H1 (cell line): ENCODE measurements at regions not wholly inside any gene's neighbourhood (a gene's known extent, or its start where the extent isn't known, plus 50 kb on each side); places are given as distances from the start of the nearest gene placed in this dataset.

Experiments used
- CTCF ChIA-PET: fragments of 300-600 bp; sonication (Branson Sonifier 250); formaldehyde crosslinking; loops from one replicate; lab custom pipeline; 2021; ENCODE audit not compliant: partially characterized antibody; lab: Charles Lee
- POLR2A ChIA-PET: fragments of 300-600 bp; sonication (Branson Sonifier 250); formaldehyde crosslinking; loops from one replicate; lab custom pipeline; 2021; ENCODE audit warnings: inconsistent platforms; ENCODE audit not compliant: partially characterized antibody; lab: Charles Lee
- DNase-seq, 2 experiments: peaks; one replicate each; pipeline versions ENCODE4 v3.0.0 to v3.0.0-alpha.2; 2010 to 2022; ENCODE audit warnings: low spot score in 2 of 2, low read depth in 1 of 2, mixed read lengths in 1 of 2
- FAIRE-seq: peaks from 2 replicates; lab custom pipeline; 2011; peaks lifted over from hg19 to GRCh38; lab: Jason Lieb, UNC
- H2AFZ ChIP-seq: 2 replicates; pipeline ENCODE4 v1.8.1; 2012; ENCODE audit warnings: low read length, inconsistent platforms
- H2AK5ac ChIP-seq: 2 replicates; pipeline ENCODE4 v1.6.1; 2013; ENCODE audit warnings: low read depth, low read length
- H2BK120ac ChIP-seq: replicated peaks from 2 replicates; pipeline ENCODE3; 2013; ENCODE audit warnings: low read depth, low read length, inconsistent platforms
- H2BK12ac ChIP-seq: 2 replicates; pipeline ENCODE4 v1.6.1; 2013; ENCODE audit warnings: low read depth, low read length
- H2BK15ac ChIP-seq: 2 replicates; pipeline ENCODE4 v1.6.1; 2013; ENCODE audit warnings: low read length
- H2BK20ac ChIP-seq: 2 replicates; pipeline ENCODE4 v1.6.1; 2013; ENCODE audit warnings: low read length
- H2BK5ac ChIP-seq: 2 replicates; pipeline ENCODE4 v1.6.1; 2013; ENCODE audit warnings: low read depth, low read length
- H3K14ac ChIP-seq: 2 replicates; pipeline ENCODE4 v1.6.1; 2013; ENCODE audit warnings: inconsistent platforms; ENCODE audit not compliant: insufficient read length
- H3K18ac ChIP-seq: 2 replicates; pipeline ENCODE4 v1.6.1; 2013; ENCODE audit warnings: low read length; ENCODE audit errors: extremely low read depth
- H3K23ac ChIP-seq: 2 replicates; pipeline ENCODE4 v1.6.1; 2013; ENCODE audit warnings: inconsistent platforms; ENCODE audit not compliant: insufficient read length
- H3K23me2 ChIP-seq: 2 replicates; pipeline ENCODE4 v1.6.1; 2013; ENCODE audit warnings: low read depth, low read length
- H3K27ac ChIP-seq: 2 replicates; pipeline ENCODE4 v1.6.1; 2011; ENCODE audit warnings: low read depth, low read length, inconsistent platforms
- H3K27me3 ChIP-seq, 4 experiments: replicated peaks in 1 of 4; 1 replicate in 1 of 4; 2 replicates in 3 of 4; pipeline versions ENCODE4 v1.6.1 to v1.8.1; 2011 to 2013; ENCODE audit warnings: low read length in 3 of 4, mild to moderate bottlenecking in 3 of 4, inconsistent platforms in 2 of 4, mixed read lengths in 2 of 4, moderate library complexity in 1 of 4; ENCODE audit not compliant: control insufficient read depth in 3 of 4, insufficient read depth in 3 of 4; ENCODE audit errors: extremely low read depth in 1 of 4
- H3K36me3 ChIP-seq, 4 experiments: 2 replicates each; pipeline versions ENCODE4 v1.6.1 to v1.8.1; 2011 to 2013; ENCODE audit warnings: mild to moderate bottlenecking in 4 of 4, low read length in 3 of 4, moderate library complexity in 2 of 4, control low read depth in 1 of 4, inconsistent platforms in 1 of 4; ENCODE audit not compliant: insufficient read depth in 4 of 4, control insufficient read depth in 2 of 4
- H3K4ac ChIP-seq: replicated peaks from 2 replicates; pipeline ENCODE3; 2013; ENCODE audit warnings: low read length, low read depth, mixed read lengths, inconsistent platforms; ENCODE audit not compliant: insufficient read length
- H3K4me1 ChIP-seq, 4 experiments: replicated peaks in 1 of 4; 1 replicate in 1 of 4; 2 replicates in 3 of 4; pipeline versions ENCODE4 v1.6.1 to v1.8.1; 2011 to 2013; ENCODE audit warnings: low read length in 3 of 4, inconsistent platforms in 2 of 4, mixed read lengths in 1 of 4; ENCODE audit not compliant: insufficient read depth in 4 of 4, control insufficient read depth in 3 of 4
- H3K4me2 ChIP-seq, 2 experiments: 2 replicates each; pipeline versions ENCODE4 v1.6.1 to v1.8.1; 2011 to 2013; ENCODE audit warnings: low read depth in 2 of 2, low read length in 2 of 2, control low read depth in 1 of 2, inconsistent platforms in 1 of 2, mild to moderate bottlenecking in 1 of 2; ENCODE audit not compliant: insufficient read depth in 1 of 2
- H3K4me3 ChIP-seq, 4 experiments: fragments of 200-600, 300-600 bp in 1 of 4; sonication (generic), shearing (Covaris generic), sonication (Bioruptor Twin) in 1 of 4; 2 replicates each; pipeline versions ENCODE4 v1.5.1 to v1.8.1; 2011 to 2016; ENCODE audit warnings: low read length in 4 of 4, low read depth in 3 of 4, control low read depth in 2 of 4, inconsistent platforms in 2 of 4, mild to moderate bottlenecking in 2 of 4, mixed read lengths in 1 of 4, moderate library complexity in 1 of 4; ENCODE audit not compliant: insufficient read depth in 2 of 4; ENCODE audit errors: extremely low read depth in 1 of 4
- H3K56ac ChIP-seq: replicated peaks from 2 replicates; pipeline ENCODE3; 2013; ENCODE audit warnings: low read depth, mild to moderate bottlenecking, mixed read lengths, low read length, inconsistent platforms; ENCODE audit not compliant: insufficient read length
- H3K79me1 ChIP-seq: 2 replicates; pipeline ENCODE4 v1.6.1; 2013; ENCODE audit warnings: low read depth, low read length, control low read depth
- H3K79me2 ChIP-seq, 2 experiments: 2 replicates each; pipeline versions ENCODE4 v1.6.1 to v1.8.1; 2012 to 2013; ENCODE audit warnings: low read length in 2 of 2, mild to moderate bottlenecking in 2 of 2, inconsistent platforms in 1 of 2; ENCODE audit not compliant: insufficient read depth in 2 of 2, control insufficient read depth in 1 of 2
- H3K9ac ChIP-seq, 4 experiments: replicated peaks in 1 of 4; 1 replicate in 1 of 4; 2 replicates in 3 of 4; pipeline versions ENCODE4 v1.6.1 to v1.8.1; 2011 to 2013; ENCODE audit warnings: low read depth in 3 of 4, low read length in 3 of 4, control low read depth in 2 of 4, mild to moderate bottlenecking in 2 of 4, moderate library complexity in 2 of 4, inconsistent platforms in 1 of 4; ENCODE audit errors: extremely low read depth in 1 of 4
- H3K9me3 ChIP-seq, 2 experiments: 2 replicates each; pipeline versions ENCODE4 v1.6.1 to v1.8.1; 2012 to 2013; ENCODE audit warnings: mild to moderate bottlenecking in 2 of 2, moderate library complexity in 2 of 2, control low read depth in 1 of 2, inconsistent platforms in 1 of 2, low read depth in 1 of 2, low read length in 1 of 2, mixed read lengths in 1 of 2; ENCODE audit not compliant: insufficient read depth in 2 of 2
- H4K20me1 ChIP-seq, 2 experiments: replicated peaks in 1 of 2; 2 replicates each; pipeline versions ENCODE3 to v1.8.1; 2011 to 2013; ENCODE audit warnings: inconsistent platforms in 2 of 2, low read length in 2 of 2, mild to moderate bottlenecking in 1 of 2; ENCODE audit not compliant: insufficient read depth in 2 of 2, control insufficient read depth in 1 of 2
- H4K5ac ChIP-seq: 2 replicates; pipeline ENCODE4 v1.6.1; 2013; ENCODE audit warnings: low read length, low read depth, mixed read lengths, inconsistent platforms; ENCODE audit not compliant: insufficient read length
- H4K8ac ChIP-seq: 2 replicates; pipeline ENCODE4 v1.8.0; 2013; ENCODE audit warnings: mild to moderate bottlenecking, moderate library complexity, low read length, inconsistent platforms; ENCODE audit not compliant: insufficient read depth; ENCODE audit errors: extremely low read depth
- H4K91ac ChIP-seq: replicated peaks from 2 replicates; pipeline ENCODE3; 2013; ENCODE audit warnings: low read length, mixed read lengths, inconsistent platforms; ENCODE audit not compliant: insufficient read length
- CEBPB ChIP-seq: IDR thresholded peaks from 2 replicates; pipeline ENCODE4 v1.6.1; 2012; ENCODE audit warnings: low read depth, low read length
- NANOG ChIP-seq: IDR thresholded peaks from 2 replicates; pipeline ENCODE4 v1.6.1; 2011; ENCODE audit warnings: low read length, low read depth, mild to moderate bottlenecking, inconsistent platforms; ENCODE audit not compliant: insufficient read depth, poor library complexity, severe bottlenecking
- WGBS, 2 experiments: shearing (Covaris generic) in 1 of 2; methylation state at CpG; one replicate each; pipeline versions ENCODE4 v1.1.6 to v1.1.7; 2013 to 2015; ENCODE audit warnings: low lambda C conversion rate in 2 of 2, mixed read lengths in 2 of 2, inconsistent platforms in 1 of 2, low coverage in 1 of 2, missing lambda C conversion rate in 1 of 2; ENCODE audit not compliant: insufficient replicate concordance in 2 of 2, insufficient coverage in 1 of 2, insufficient read length in 1 of 2; ENCODE audit errors: extremely low coverage in 1 of 2, missing lambda C conversion rate in 1 of 2; 5-methylcytosine and 5-hydroxymethylcytosine counted together

DNA sequence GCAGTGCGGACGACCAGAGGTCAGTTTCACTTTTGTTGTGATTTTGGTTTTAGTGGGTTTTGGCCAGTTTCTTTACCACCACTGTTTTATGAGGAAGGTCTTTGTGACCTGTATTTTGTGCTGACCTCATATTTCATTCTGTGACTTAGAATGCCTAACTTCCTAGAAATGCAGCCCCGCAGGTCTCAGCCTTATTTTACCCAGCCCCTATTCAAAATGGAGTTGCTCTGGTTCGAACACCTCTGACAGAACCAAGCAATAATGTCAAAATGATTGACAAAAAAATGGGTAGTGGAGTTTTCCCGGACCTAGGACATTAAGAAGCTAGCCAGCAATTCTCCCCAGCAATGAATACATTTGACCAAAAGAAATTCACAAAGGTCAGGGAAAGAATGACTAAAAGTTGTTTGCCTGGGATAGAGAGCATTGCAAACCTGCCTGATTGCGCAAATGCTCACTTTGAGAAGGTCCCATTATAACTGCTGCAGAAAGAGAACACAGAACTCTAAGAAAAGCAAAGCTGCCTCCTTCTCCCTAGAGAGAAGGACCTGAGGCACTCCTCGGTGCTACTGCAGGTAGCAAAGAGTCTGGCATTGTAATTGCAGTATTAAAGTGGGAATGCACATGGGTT, 288.8 kb downstream of the ADGB start:
- H3K4ac ChIP-seq, result no peak overlapping the region
- no peak overlapping the region for H2BK15ac ChIP-seq
- H4K8ac ChIP-seq, result no peak overlapping the region
- ChIA-PET CTCF (interaction anchor here (0.6 to 0.9 kb wide), 2 partner anchors 9 to 20 kb away, joined by 3 read pairs; no protein-coding TSS in a partner anchor), POLR2A (no interaction called here)
- H2BK120ac ChIP-seq, result no peak overlapping the region
- no peak overlapping the region for H2BK20ac ChIP-seq
- no peaks in the 10 kb centered on the region for H3K79me1 ChIP-seq
- H2BK12ac ChIP-seq, result no peak overlapping the region
- 90% methylated on average over 7 of the region's 7 CpGs; no CpG with 5 or more reads in 1 of the 2 experiments for WGBS, 2 experiments
- H2AK5ac ChIP-seq, result no peak overlapping the region
- no peaks in the 10 kb centered on the region for H3K27me3 ChIP-seq
- H4K5ac ChIP-seq, result no peak overlapping the region
- no peak for FAIRE-seq
- H4K91ac ChIP-seq, result no peak overlapping the region
- no peak overlapping the region for H3K14ac ChIP-seq
- no peak overlapping the region for H3K18ac ChIP-seq
- no peaks in the 10 kb centered on the region for H3K79me2 ChIP-seq
- no peak overlapping the region for H3K4me3 ChIP-seq
- no peak overlapping the region for H2BK5ac ChIP-seq
- no peaks in the 10 kb centered on the region for H3K9me3 ChIP-seq
- DNase-seq, result no peak
- no peaks in the 10 kb centered on the region for H3K4me1 ChIP-seq
- no peak overlapping the region for H2AFZ ChIP-seq
- H4K20me1 ChIP-seq, result no peaks in the 10 kb centered on the region
- H3K36me3 ChIP-seq, result no peaks in the 10 kb centered on the region; a peak in 2 of 8 replicates
- no peak overlapping the region for H3K27ac ChIP-seq
- no peak overlapping the region for H3K23ac ChIP-seq
- H3K56ac ChIP-seq, result no peak overlapping the region
- TF ChIP-seq NANOG, result no peak
- peak; percentile 50 for TF ChIP-seq CEBPB
- H3K4me2 ChIP-seq, result no peak overlapping the region
- H3K23me2 ChIP-seq, result no peaks in the 10 kb centered on the region
- H3K9ac ChIP-seq, result no peak overlapping the region
